ENCODE measurements at regions not wholly inside any gene's neighbourhood (a gene's known extent, or its start where the extent isn't known, plus 50 kb on each side); places are given as distances from the start of the nearest gene placed in this dataset.

- in situ Hi-C loops (cut with MboI; ENCODE audit: low pct_unique_long_range_greater_than_20kb in 2 of 9, low sequenced_read_pairs in 9 of 9, unreplicated experiment in 9 of 9), result no loop called here
- peak in 3 of 8 experiments; percentile 22 to 58 (median 50) for ATAC-seq (replicated peaks in 6 of 8)
- no peaks in the 10 kb centered on the region for H3K4me1 ChIP-seq (replicated peaks in 1 of 2)
- H3K4me3 ChIP-seq, result no peak overlapping the region
- WGBS, 10 experiments, result 17 to 80% (median 61%) methylated on average over 1 to 3 of the region's 3 CpGs; no CpG with 5 or more reads in 3 of the 10 experiments
- H3K27ac ChIP-seq, result no peak overlapping the region
Observed at GRCh38 chr1:88237058-88237457, 447.0 kb upstream of the PKN2 start.

GRCh38 chr1:88239205-88239604 lies 444.9 kb upstream of the PKN2 start:
- in situ Hi-C loops (cut with MboI; ENCODE audit: low pct_unique_long_range_greater_than_20kb in 2 of 9, low sequenced_read_pairs in 9 of 9, unreplicated experiment in 9 of 9), result no loop called here
- Histone ChIP-seq H3K27ac (no peak overlapping the region), H3K4me3 (no peak overlapping the region), H3K4me1 (replicated peaks in 1 of 2) (no peaks in the 10 kb centered on the region)
- no peak for ATAC-seq (replicated peaks in 6 of 8)
- WGBS, 10 experiments, result 0 to 100% (median 83%) methylated on average over 1 of the region's 1 CpG; no CpG with 5 or more reads in 1 of the 10 experiments

- H3K4me1 ChIP-seq (replicated peaks in 1 of 2), result no peaks in the 10 kb centered on the region
- ATAC-seq (replicated peaks in 6 of 8), result no peak
- H3K4me3 ChIP-seq, result no peak overlapping the region
- H3K27ac ChIP-seq, result no peak overlapping the region
- in situ Hi-C loops (cut with MboI; ENCODE audit: low pct_unique_long_range_greater_than_20kb in 2 of 9, low sequenced_read_pairs in 9 of 9, unreplicated experiment in 9 of 9), result no loop called here
Observed at GRCh38 chr1:88247666-88248065, 436.4 kb upstream of the PKN2 start.

- H3K27ac ChIP-seq, result no peak overlapping the region
- H3K4me3 ChIP-seq, result no peak overlapping the region
- in situ Hi-C loops (cut with MboI; ENCODE audit: low pct_unique_long_range_greater_than_20kb in 2 of 9, low sequenced_read_pairs in 9 of 9, unreplicated experiment in 9 of 9), result no loop called here
- no peak for ATAC-seq (replicated peaks in 6 of 8)
- H3K4me1 ChIP-seq (replicated peaks in 1 of 2), result no peaks in the 10 kb centered on the region
Observed at GRCh38 chr1:88250915-88251314, 433.2 kb upstream of the PKN2 start.

GRCh38 chr1:88252745-88253144 lies 431.3 kb upstream of the PKN2 start:
- ATAC-seq (replicated peaks in 6 of 8), result no peak
- in situ Hi-C loops (cut with MboI; ENCODE audit: low pct_unique_long_range_greater_than_20kb in 2 of 9, low sequenced_read_pairs in 9 of 9, unreplicated experiment in 9 of 9), result no loop called here
- no peaks in the 10 kb centered on the region for H3K4me1 ChIP-seq (replicated peaks in 1 of 2)
- H3K4me3 ChIP-seq, result no peak overlapping the region
- H3K27ac ChIP-seq, result no peak overlapping the region

- no peak for ATAC-seq (replicated peaks in 6 of 8)
- Histone ChIP-seq H3K27ac (no peak overlapping the region), H3K4me3 (no peak overlapping the region), H3K4me1 (replicated peaks in 1 of 2) (no peaks in the 10 kb centered on the region)
- 0 to 100% (median 92%) methylated on average over 1 of the region's 1 CpG; no CpG with 5 or more reads in 3 of the 10 experiments for WGBS, 10 experiments
- in situ Hi-C loops (cut with MboI; ENCODE audit: low pct_unique_long_range_greater_than_20kb in 2 of 9, low sequenced_read_pairs in 9 of 9, unreplicated experiment in 9 of 9), result no loop called here
Observed at GRCh38 chr1:88265606-88266005, 418.5 kb upstream of the PKN2 start.

- Histone ChIP-seq H3K4me3 (no peak overlapping the region), H3K4me1 (replicated peaks in 1 of 2) (no peaks in the 10 kb centered on the region), H3K27ac (no peak overlapping the region)
- ATAC-seq (replicated peaks in 6 of 8), result no peak
- 0 to 100% (median 88%) methylated on average over 1 of the region's 1 CpG; no CpG with 5 or more reads in 1 of the 10 experiments for WGBS, 10 experiments
- in situ Hi-C loops (cut with MboI; ENCODE audit: low pct_unique_long_range_greater_than_20kb in 2 of 9, low sequenced_read_pairs in 9 of 9, unreplicated experiment in 9 of 9), result no loop called here
Observed at GRCh38 chr1:88266051-88266450, 418.0 kb upstream of the PKN2 start.

GRCh38 chr1:88272216-88272615 lies 411.9 kb upstream of the PKN2 start:
- Histone ChIP-seq H3K27ac (no peak overlapping the region), H3K4me1 (replicated peaks in 1 of 2) (no peaks in the 10 kb centered on the region), H3K4me3 (no peak overlapping the region)
- 40 to 93% (median 79%) methylated on average over 1 to 5 of the region's 5 CpGs; no CpG with 5 or more reads in 5 of the 10 experiments for WGBS, 10 experiments
- in situ Hi-C loops (cut with MboI; ENCODE audit: low pct_unique_long_range_greater_than_20kb in 2 of 9, low sequenced_read_pairs in 9 of 9, unreplicated experiment in 9 of 9), result no loop called here
- peak in 1 of 8 experiments; percentile 25 for ATAC-seq (replicated peaks in 6 of 8)

GRCh38 chr1:88274431-88274830 lies 409.6 kb upstream of the PKN2 start:
- Histone ChIP-seq H3K4me3 (no peak overlapping the region), H3K27ac (no peak overlapping the region), H3K4me1 (replicated peaks in 1 of 2) (no peaks in the 10 kb centered on the region)
- 42 to 100% (median 100%) methylated on average over 1 of the region's 1 CpG; no CpG with 5 or more reads in 2 of the 10 experiments for WGBS, 10 experiments
- ATAC-seq (replicated peaks in 6 of 8), result no peak
- in situ Hi-C loops (cut with MboI; ENCODE audit: low pct_unique_long_range_greater_than_20kb in 2 of 9, low sequenced_read_pairs in 9 of 9, unreplicated experiment in 9 of 9), result no loop called here

GRCh38 chr1:88275259-88275862 lies 408.7 kb upstream of the PKN2 start:
- in situ Hi-C loops (cut with MboI; ENCODE audit: low pct_unique_long_range_greater_than_20kb in 2 of 9, low sequenced_read_pairs in 9 of 9, unreplicated experiment in 9 of 9), result loop anchor here in 1 of 9 experiments (25.0 kb wide), 1 partner anchor 988 kb away; no protein-coding TSS in a partner anchor
- WGBS, 10 experiments, result 52 to 100% (median 83%) methylated on average over 2 to 3 of the region's 3 CpGs; no CpG with 5 or more reads in 2 of the 10 experiments
- no peaks in the 10 kb centered on the region for H3K4me1 ChIP-seq (replicated peaks in 1 of 2)
- H3K27ac ChIP-seq, result no peak overlapping the region
- no peak overlapping the region for H3K4me3 ChIP-seq
- ATAC-seq (replicated peaks in 6 of 8), result peak in 2 of 8 experiments; percentile 38 to 54

- in situ Hi-C loops (cut with MboI; ENCODE audit: low pct_unique_long_range_greater_than_20kb in 2 of 9, low sequenced_read_pairs in 9 of 9, unreplicated experiment in 9 of 9), result loop anchor here in 1 of 9 experiments (25.0 kb wide), 1 partner anchor 989 kb away; no protein-coding TSS in a partner anchor
- H3K27ac ChIP-seq, result no peak overlapping the region
- WGBS, 10 experiments, result 10 to 94% (median 60%) methylated on average over 1 to 4 of the region's 4 CpGs; no CpG with 5 or more reads in 2 of the 10 experiments
- no peak overlapping the region for H3K4me3 ChIP-seq
- no peaks in the 10 kb centered on the region for H3K4me1 ChIP-seq (replicated peaks in 1 of 2)
- ATAC-seq (replicated peaks in 6 of 8), result peak in 3 of 8 experiments; percentile 48 to 59 (median 53)
Observed at GRCh38 chr1:88276163-88276562, 407.9 kb upstream of the PKN2 start.

GRCh38 chr1:88284066-88284465 lies 400.0 kb upstream of the PKN2 start:
- in situ Hi-C loops (cut with MboI; ENCODE audit: low pct_unique_long_range_greater_than_20kb in 2 of 9, low sequenced_read_pairs in 9 of 9, unreplicated experiment in 9 of 9), result loop anchor here in 1 of 9 experiments (25.0 kb wide), 1 partner anchor 997 kb away; no protein-coding TSS in a partner anchor
- no peak for ATAC-seq (replicated peaks in 6 of 8)
- WGBS, 10 experiments, result 6 to 92% (median 73%) methylated on average over 1 to 2 of the region's 2 CpGs; no CpG with 5 or more reads in 1 of the 10 experiments
- Histone ChIP-seq H3K4me1 (replicated peaks in 1 of 2) (no peaks in the 10 kb centered on the region), H3K27ac (no peak overlapping the region), H3K4me3 (no peak overlapping the region)

GRCh38 chr1:88284666-88285366 lies 399.3 kb upstream of the PKN2 start:
- 16 to 91% (median 65%) methylated on average over 3 to 4 of the region's 4 CpGs for WGBS, 10 experiments
- in situ Hi-C loops (cut with MboI; ENCODE audit: low pct_unique_long_range_greater_than_20kb in 2 of 9, low sequenced_read_pairs in 9 of 9, unreplicated experiment in 9 of 9), result loop anchor here in 1 of 9 experiments (25.0 kb wide), 1 partner anchor 998 kb away; no protein-coding TSS in a partner anchor
- Histone ChIP-seq H3K27ac (no peak overlapping the region), H3K4me3 (no peak overlapping the region), H3K4me1 (replicated peaks in 1 of 2) (no peaks in the 10 kb centered on the region)
- ATAC-seq (replicated peaks in 6 of 8), result no peak
